Endothelial cell of umbilical vein (primary cell): ENCODE measurements at regions not wholly inside any gene's neighbourhood (a gene's known extent, or its start where the extent isn't known, plus 50 kb on each side); places are given as distances from the start of the nearest gene placed in this dataset.
"Not testable (repeated sequence)": the region's sequence is repeated elsewhere in the genome, so short reads cannot be mapped to it uniquely, and the experiment has no call there.

Experiments
- BruUV-seq: library from RNA; stranded (reverse); fragments of 400-500 nt; replicated peaks from 2 replicates; lab custom pipeline; 2021; lab: Mats Ljungman, UMichigan
- CTCF ChIA-PET: fragments of 300-600, 350-600 bp; sonication (Branson Sonifier 250); formaldehyde crosslinking; loops from one replicate; lab custom pipeline; 2021; ENCODE audit warnings: antibody characterized with exemption, inconsistent platforms; lab: Charles Lee
- POLR2A ChIA-PET: fragments of 300-600, 350-600 bp; sonication (Branson Sonifier 250); formaldehyde crosslinking; loops from one replicate; lab custom pipeline; 2021; ENCODE audit warnings: antibody characterized with exemption, inconsistent platforms; lab: Charles Lee
- DNase-seq: peaks from one replicate; pipeline ENCODE4 v3.0.0-alpha.2; 2011; ENCODE audit warnings: low read depth, low spot score
- FAIRE-seq: peaks from 2 replicates; lab custom pipeline; 2011; peaks lifted over from hg19 to GRCh38; lab: Jason Lieb, UNC
- H2AFZ ChIP-seq: 2 replicates; pipeline ENCODE4 v1.6.0; 2012; ENCODE audit warnings: low read depth, low read length, control low read depth, inconsistent platforms
- H3K27ac ChIP-seq: 2 replicates; pipeline ENCODE4 v1.5.1; 2011; ENCODE audit warnings: low read depth, mild to moderate bottlenecking, control low read depth, low read length, moderate library complexity; ENCODE audit not compliant: insufficient read depth
- H3K27me3 ChIP-seq, 2 experiments: 2 replicates each; pipeline versions ENCODE4 v1.6.0 to v1.6.1; 2011; ENCODE audit warnings: low read length in 2 of 2, mixed read lengths in 1 of 2; ENCODE audit not compliant: control insufficient read depth in 2 of 2, insufficient read depth in 2 of 2
- H3K36me3 ChIP-seq, 2 experiments: 2 replicates in 1 of 2; 3 replicates in 1 of 2; pipeline ENCODE4 v1.5.1; 2011; ENCODE audit warnings: low read length in 2 of 2, mild to moderate bottlenecking in 1 of 2, moderate library complexity in 1 of 2; ENCODE audit not compliant: control insufficient read depth in 2 of 2, insufficient read depth in 2 of 2; ENCODE audit errors: extremely low read depth in 1 of 2
- H3K4me1 ChIP-seq: 3 replicates; pipeline ENCODE4 v1.5.1; 2011; ENCODE audit warnings: mild to moderate bottlenecking, low read length; ENCODE audit not compliant: control insufficient read depth, insufficient read depth; ENCODE audit errors: extremely low read depth
- H3K4me2 ChIP-seq: 2 replicates; pipeline ENCODE4 v1.6.1; 2011; ENCODE audit warnings: low read length, control low read depth, mixed read lengths; ENCODE audit not compliant: insufficient read depth
- H3K4me3 ChIP-seq, 3 experiments: fragments of 200-600 bp in 1 of 3; sonication (generic), shearing (Covaris generic) in 1 of 3; replicated peaks in 1 of 3; 2 replicates each; pipeline ENCODE4 v1.5.1; 2011 to 2016; ENCODE audit warnings: control low read depth in 3 of 3, low read length in 3 of 3, mild to moderate bottlenecking in 2 of 3, inconsistent platforms in 1 of 3, low read depth in 1 of 3, moderate library complexity in 1 of 3; ENCODE audit not compliant: insufficient read depth in 1 of 3
- H3K79me2 ChIP-seq: 2 replicates; pipeline ENCODE4 v1.6.0; 2012; ENCODE audit warnings: low read length, inconsistent platforms; ENCODE audit not compliant: control insufficient read depth, insufficient read depth
- H3K9ac ChIP-seq: replicated peaks from 2 replicates; pipeline ENCODE3; 2011; ENCODE audit warnings: low read length, control low read depth; ENCODE audit not compliant: insufficient read depth; ENCODE audit errors: extremely low read depth
- H3K9me1 ChIP-seq: replicated peaks from 3 replicates; pipeline ENCODE4 v1.6.0; 2011; ENCODE audit warnings: mild to moderate bottlenecking, low read length; ENCODE audit not compliant: control insufficient read depth, insufficient read depth; ENCODE audit errors: extremely low read depth
- H3K9me3 ChIP-seq: replicated peaks from 2 replicates; pipeline ENCODE4 v1.5.1; 2012; ENCODE audit warnings: low read length, inconsistent platforms; ENCODE audit not compliant: control insufficient read depth, insufficient read depth
- H4K20me1 ChIP-seq: replicated peaks from 2 replicates; pipeline ENCODE3; 2011; ENCODE audit warnings: mild to moderate bottlenecking, low read length; ENCODE audit not compliant: control insufficient read depth, insufficient read depth; ENCODE audit errors: extremely low read depth
- EZH2 ChIP-seq: IDR thresholded peaks from 2 replicates; pipeline ENCODE4 v1.6.1; 2012; ENCODE audit warnings: borderline replicate concordance, low read depth, mild to moderate bottlenecking, moderate library complexity, low read length, inconsistent platforms; ENCODE audit not compliant: severe bottlenecking
- FOS ChIP-seq: IDR thresholded peaks from 2 replicates; pipeline ENCODE4 v1.6.1; 2011; ENCODE audit warnings: mild to moderate bottlenecking, low read length, moderate library complexity, borderline replicate concordance; ENCODE audit not compliant: insufficient read depth
- GATA2 ChIP-seq: IDR thresholded peaks from 2 replicates; pipeline ENCODE4 v1.7.0; 2011; ENCODE audit warnings: low read depth, mild to moderate bottlenecking, moderate library complexity, mixed read lengths, low read length; ENCODE audit not compliant: insufficient read length, insufficient read depth
- JUN ChIP-seq: IDR thresholded peaks from 2 replicates; pipeline ENCODE4 v1.6.1; 2011; ENCODE audit warnings: borderline replicate concordance, low read depth; ENCODE audit not compliant: insufficient read length, insufficient read depth
- MAX ChIP-seq: IDR thresholded peaks from 2 replicates; pipeline ENCODE4 v1.6.1; 2011; ENCODE audit not compliant: insufficient read depth, insufficient read length
- MYC ChIP-seq: IDR thresholded peaks from one replicate; pipeline ENCODE4 v1.6.1; 2011; ENCODE audit warnings: mild to moderate bottlenecking, low read depth, low read length
- POLR2A ChIP-seq: IDR thresholded peaks from 2 replicates; pipeline ENCODE4 v1.6.1; 2012; ENCODE audit warnings: low read depth, mild to moderate bottlenecking, control low read depth, low read length
- POLR2AphosphoS5 ChIP-seq: IDR thresholded peaks from 2 replicates; pipeline ENCODE4 v1.6.1; 2012; ENCODE audit warnings: low read depth, mild to moderate bottlenecking, control low read depth, low read length, moderate library complexity; ENCODE audit not compliant: insufficient read depth
- dilution Hi-C: fragments of 300-500 bp; cut with MboI; formaldehyde crosslinking; loops from one replicate; pipeline ENCODE4 v1.15.0; 2019; ENCODE audit warnings: low sequenced_read_pairs; ENCODE audit not compliant: extremely low pct_ligation_motif_present
- intact Hi-C: fragments of 100-400 bp; cut with micrococcal nuclease; formaldehyde crosslinking; loops from one replicate; pipeline ENCODE4 v1.10.0; 2022
- TF ChIP-seq, protein P1 (sequence below), 2 donors: IDR thresholded peaks; 1 replicate in 1 of 2; 2 replicates in 1 of 2; pipeline ENCODE4 v1.5.1; 2011; ENCODE audit warnings: low read length in 2 of 2, mild to moderate bottlenecking in 2 of 2, moderate library complexity in 2 of 2, control low read depth in 1 of 2, inconsistent platforms in 1 of 2, low read depth in 1 of 2; ENCODE audit not compliant: insufficient read depth in 1 of 2; ENCODE audit errors: extremely low read depth in 1 of 2

GRCh38 chr6:167481307-167481926 is 156.5 kb downstream of the TTLL2 start:
- no peaks in the 10 kb centered on the region for H3K9me3 ChIP-seq
- intact Hi-C loops (loop anchor here (10.0 kb wide), 1 partner anchor 313 kb away; no protein-coding TSS in a partner anchor), dilution Hi-C loops (no loop called here)
- no peaks in the 10 kb centered on the region for H3K36me3 ChIP-seq
- H3K4me2 ChIP-seq = no peak overlapping the region
- peak; percentile 49 for DNase-seq
- BruUV-seq = no TSS peak
- H4K20me1 ChIP-seq = no peaks in the 10 kb centered on the region
- TF ChIP-seq POLR2AphosphoS5 (peak; percentile 39), JUN (peak; percentile 31), MYC (no peak), POLR2A (no peak), FOS (no peak), EZH2 (no peak), GATA2 (peak; percentile 45), MAX (no peak)
- TF ChIP-seq, protein P1, sequence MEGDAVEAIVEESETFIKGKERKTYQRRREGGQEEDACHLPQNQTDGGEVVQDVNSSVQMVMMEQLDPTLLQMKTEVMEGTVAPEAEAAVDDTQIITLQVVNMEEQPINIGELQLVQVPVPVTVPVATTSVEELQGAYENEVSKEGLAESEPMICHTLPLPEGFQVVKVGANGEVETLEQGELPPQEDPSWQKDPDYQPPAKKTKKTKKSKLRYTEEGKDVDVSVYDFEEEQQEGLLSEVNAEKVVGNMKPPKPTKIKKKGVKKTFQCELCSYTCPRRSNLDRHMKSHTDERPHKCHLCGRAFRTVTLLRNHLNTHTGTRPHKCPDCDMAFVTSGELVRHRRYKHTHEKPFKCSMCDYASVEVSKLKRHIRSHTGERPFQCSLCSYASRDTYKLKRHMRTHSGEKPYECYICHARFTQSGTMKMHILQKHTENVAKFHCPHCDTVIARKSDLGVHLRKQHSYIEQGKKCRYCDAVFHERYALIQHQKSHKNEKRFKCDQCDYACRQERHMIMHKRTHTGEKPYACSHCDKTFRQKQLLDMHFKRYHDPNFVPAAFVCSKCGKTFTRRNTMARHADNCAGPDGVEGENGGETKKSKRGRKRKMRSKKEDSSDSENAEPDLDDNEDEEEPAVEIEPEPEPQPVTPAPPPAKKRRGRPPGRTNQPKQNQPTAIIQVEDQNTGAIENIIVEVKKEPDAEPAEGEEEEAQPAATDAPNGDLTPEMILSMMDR (IDR thresholded peaks at IDR 0.05; ENCODE audit: extremely low read depth in 1 of 2, insufficient read depth in 1 of 2, low read depth in 1 of 2, low read length in 2 of 2) = no peak
- no peak overlapping the region for H2AFZ ChIP-seq
- peaks cover 3% of the 10 kb centered on the region for H3K4me1 ChIP-seq
- no peak overlapping the region for H3K27ac ChIP-seq
- ChIA-PET CTCF (no interaction called here), POLR2A (no interaction called here)
- FAIRE-seq = peak; percentile 84
- no peak overlapping the region for H3K4me3 ChIP-seq
- H3K27me3 ChIP-seq = no peaks in the 10 kb centered on the region
- H3K9me1 ChIP-seq = no peaks in the 10 kb centered on the region
- no peaks in the 10 kb centered on the region for H3K79me2 ChIP-seq
- H3K9ac ChIP-seq = no peak overlapping the region

- dilution Hi-C loops, H3K9ac ChIP-seq, H3K36me3 ChIP-seq, H3K27me3 ChIP-seq, CTCF ChIA-PET, H3K9me3 ChIP-seq, H4K20me1 ChIP-seq, H2AFZ ChIP-seq, H3K4me1 ChIP-seq, H3K4me3 ChIP-seq, FAIRE-seq, H3K9me1 ChIP-seq, DNase-seq, BruUV-seq, H3K27ac ChIP-seq, H3K79me2 ChIP-seq, H3K4me2 ChIP-seq, POLR2A ChIA-PET: not testable (repeated sequence)
- intact Hi-C loops = loop anchor here (10.0 kb wide), 1 partner anchor 312 kb away; no protein-coding TSS in a partner anchor
Measured at GRCh38 chr6:167482801-167483200, 157.9 kb downstream of the TTLL2 start.
